COLO668 (cell line): ENCODE measurements at regions not wholly inside any gene's neighbourhood (a gene's known extent, or its start where the extent isn't known, plus 50 kb on each side); places are given as distances from the start of the nearest gene placed in this dataset.

Experiments
- DNase-seq: peaks from one replicate; lab custom pipeline; 2025; ENCODE audit not compliant: unreplicated experiment; lab: John Stamatoyannopoulos, UW

- DNase-seq = no peak
Measured at GRCh38 chr2:52258038-52258437, 1226.1 kb upstream of the NRXN1 start.

DNA sequence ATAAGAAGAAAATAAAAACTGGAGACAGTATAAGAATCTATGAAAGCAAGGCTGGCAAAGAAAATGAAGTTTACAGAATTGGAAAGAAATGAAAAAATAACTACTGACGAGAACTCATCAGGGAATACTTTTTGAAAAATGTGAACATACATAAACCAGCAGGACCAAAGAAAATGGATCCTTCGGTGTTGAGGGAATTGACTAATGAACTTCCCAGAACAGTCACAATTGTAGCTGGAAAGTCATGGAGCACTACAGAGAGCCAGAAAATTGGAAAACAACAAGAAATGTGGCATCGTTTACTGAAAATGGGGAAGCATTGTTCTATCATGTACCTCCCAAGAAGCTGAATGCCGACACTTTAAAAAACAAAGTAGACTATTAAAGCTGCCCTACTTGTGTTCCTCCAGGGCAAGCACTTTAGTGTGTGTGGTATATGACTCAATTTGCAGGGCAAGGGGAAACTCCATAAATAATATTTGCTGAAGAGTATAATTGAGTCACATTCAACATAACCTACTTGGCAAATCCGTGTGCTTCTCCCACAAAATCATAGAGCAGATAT, 1221.6 kb upstream of the NRXN1 start:
- DNase-seq = no peak

DNA sequence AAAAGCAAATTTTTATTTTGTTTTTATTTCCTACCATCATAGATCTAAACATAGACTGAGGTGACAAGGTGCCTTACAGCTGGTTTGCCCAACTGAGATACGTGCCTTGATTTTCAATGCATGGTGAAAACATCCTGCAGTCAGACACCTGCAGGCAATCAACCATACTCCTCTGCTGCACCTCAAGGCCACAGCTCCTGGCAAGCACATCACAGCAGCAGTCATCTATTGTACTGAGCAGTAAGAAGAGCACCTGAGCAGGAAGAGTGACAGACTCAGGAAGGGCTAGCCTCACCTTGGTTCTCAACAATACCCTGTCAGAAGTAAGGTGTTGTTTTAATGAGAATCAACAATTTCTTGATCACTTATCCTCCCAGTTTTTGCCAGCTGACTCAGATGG, 1206.8 kb upstream of the NRXN1 start:
- no peak for DNase-seq

GRCh38 chr2:52222128-52222527, 1190.2 kb upstream of the NRXN1 start:
- DNase-seq = no peak

- peak; percentile 75 for DNase-seq
Measured at GRCh38 chr2:52220393-52220792, 1188.5 kb upstream of the NRXN1 start.

DNA sequence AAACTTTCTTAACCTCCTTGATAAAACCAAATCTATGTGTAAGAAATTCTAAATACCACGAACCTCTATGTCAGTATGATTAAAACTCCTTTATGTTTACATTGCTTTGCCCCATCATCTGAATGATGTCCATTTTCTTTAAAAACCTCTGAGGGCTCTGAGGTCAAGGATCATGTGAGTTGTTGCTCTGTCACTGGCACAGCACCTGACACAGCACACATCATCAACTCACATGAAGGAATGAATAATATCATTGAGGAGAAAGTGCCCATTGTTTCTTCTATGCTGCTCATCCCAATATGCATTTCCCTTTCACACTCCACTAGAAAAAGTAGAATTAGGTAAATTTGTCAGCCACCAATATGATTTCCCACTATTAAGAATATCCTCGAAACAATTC, 1178.7 kb upstream of the NRXN1 start:
- DNase-seq = no peak

DNA sequence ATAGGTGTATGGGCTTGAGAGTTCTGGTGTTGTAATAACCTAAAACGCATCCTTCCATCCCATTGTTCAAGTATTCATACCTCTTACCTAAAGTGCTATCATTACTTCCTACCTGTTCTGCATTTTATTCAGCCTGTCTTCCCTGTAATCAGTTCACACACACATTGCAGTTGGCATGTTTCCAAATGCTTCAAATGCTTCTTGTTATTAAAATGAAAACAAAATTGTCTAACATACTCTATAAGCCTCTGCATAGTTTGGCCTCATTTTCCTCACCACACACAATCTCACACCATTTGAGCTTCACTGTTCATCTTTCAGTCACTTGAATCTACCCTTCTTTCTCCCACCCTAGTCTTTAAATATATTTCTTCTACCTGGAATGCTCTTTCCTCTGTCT, 1178.2 kb upstream of the NRXN1 start:
- no peak for DNase-seq

- DNase-seq = no peak
Measured at GRCh38 chr2:52194342-52194741, 1162.4 kb upstream of the NRXN1 start.

GRCh38 chr2:52193804-52194203, 1161.9 kb upstream of the NRXN1 start:
- DNase-seq = no peak

- DNase-seq = no peak
Measured at GRCh38 chr2:52192656-52193055, 1160.7 kb upstream of the NRXN1 start.

- no peak for DNase-seq
Measured at GRCh38 chr2:52181080-52181479, 1149.1 kb upstream of the NRXN1 start.

- no peak for DNase-seq
Measured at GRCh38 chr2:52178845-52179244, 1146.9 kb upstream of the NRXN1 start.

GRCh38 chr2:52145005-52145404, 1113.1 kb upstream of the NRXN1 start:
- no peak for DNase-seq

DNA sequence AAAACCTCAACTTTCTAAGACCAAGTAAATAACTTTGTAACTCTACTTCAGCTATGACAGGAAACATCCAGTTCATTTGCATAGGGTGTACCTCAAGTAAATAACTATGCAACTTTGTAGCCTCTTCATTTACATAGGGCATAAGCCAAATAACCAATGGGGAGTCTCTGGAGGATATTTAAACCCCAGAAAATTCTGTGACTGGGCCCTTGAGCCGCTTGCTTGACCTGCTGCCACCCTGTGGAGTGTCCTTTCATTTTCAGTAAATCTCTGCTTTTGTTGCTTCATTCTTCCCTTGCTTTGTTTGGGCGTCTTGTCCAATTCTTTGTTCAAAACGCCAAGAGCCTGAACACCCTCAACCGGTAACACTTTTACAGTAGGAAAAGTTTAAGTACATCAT, 1112.7 kb upstream of the NRXN1 start:
- DNase-seq = no peak

DNA sequence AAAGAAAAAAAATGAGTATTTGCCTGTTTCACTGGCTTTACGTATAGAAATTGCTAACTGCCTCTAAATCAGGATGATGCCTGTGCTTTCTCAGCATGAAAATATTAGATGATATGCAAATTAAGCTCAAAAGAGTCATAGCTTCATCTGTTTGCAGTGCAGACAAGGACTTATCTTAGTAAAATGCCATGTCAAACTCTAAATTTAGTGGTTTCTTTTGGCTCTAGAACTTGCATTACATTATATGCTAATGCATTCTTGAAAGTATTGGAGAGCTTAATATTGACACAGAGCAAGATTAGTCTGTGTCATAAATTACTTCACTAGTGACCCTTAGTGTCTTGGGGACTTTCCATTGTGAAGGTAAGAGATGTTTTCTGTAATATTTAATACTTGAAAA, 1109.1 kb upstream of the NRXN1 start:
- no peak for DNase-seq

DNA sequence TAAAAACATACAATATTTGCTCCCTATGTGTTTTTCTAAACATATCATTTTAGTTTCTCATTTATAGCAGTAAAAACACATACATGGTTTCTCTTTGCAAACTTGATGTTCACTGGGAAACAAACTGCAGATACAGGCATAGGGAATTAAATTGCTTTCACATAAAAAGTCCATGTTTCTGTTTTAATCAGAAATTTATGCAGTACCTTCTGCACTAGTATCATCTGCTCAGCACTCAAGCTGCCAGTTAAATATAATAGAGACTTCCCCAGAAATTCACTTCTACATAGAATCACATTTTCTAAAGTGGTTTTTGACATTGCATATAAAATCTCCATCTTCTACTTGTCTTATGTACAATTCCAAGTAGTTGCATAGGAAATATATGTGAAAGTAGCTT, 1107.3 kb upstream of the NRXN1 start:
- no peak for DNase-seq

GRCh38 chr2:52135235-52135634, 1103.3 kb upstream of the NRXN1 start:
- DNase-seq = no peak

DNA sequence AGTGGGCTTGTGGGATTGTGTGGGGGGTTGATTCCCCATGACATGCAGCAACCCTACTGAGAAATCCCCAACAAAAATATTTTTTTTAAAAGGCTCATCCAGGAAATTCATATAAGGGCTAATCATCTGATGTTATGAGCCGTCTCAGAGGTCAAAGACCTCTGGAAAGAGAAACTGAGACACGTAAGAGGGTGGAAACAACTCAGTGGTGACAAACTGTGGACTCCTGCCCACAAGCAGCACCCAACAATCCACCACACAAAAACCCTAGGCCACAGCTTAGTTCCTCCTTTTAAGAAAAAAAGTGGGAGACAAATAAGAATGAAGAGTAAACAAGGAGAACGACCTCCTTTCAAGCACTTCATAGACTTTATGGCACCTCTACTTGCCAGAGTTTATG, 1096.1 kb upstream of the NRXN1 start:
- no peak for DNase-seq

GRCh38 chr2:52127527-52127926, 1095.6 kb upstream of the NRXN1 start:
- DNase-seq = no peak

GRCh38 chr2:52117299-52117698, 1085.4 kb upstream of the NRXN1 start:
- DNase-seq = no peak

DNA sequence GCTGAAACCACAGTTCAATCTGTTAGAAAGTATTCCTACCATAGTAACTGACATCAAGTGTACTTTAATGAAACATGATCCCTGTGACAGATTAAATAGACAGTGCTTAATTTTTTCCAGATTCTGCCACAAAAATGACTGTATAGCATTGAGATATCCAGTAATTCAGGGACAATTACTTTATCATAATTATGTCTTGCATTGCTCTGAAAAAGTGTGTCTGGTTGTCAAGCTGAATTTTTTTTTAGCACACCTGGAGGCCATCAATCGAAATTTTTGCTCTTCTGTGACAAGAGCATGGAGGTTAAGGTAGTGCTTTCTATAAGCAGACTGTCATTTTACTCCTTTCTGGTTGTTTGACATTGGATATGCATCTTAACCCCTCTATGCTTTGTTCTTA, 1083.8 kb upstream of the NRXN1 start:
- DNase-seq = no peak

GRCh38 chr2:52113338-52113737, 1081.4 kb upstream of the NRXN1 start:
- DNase-seq = no peak

DNA sequence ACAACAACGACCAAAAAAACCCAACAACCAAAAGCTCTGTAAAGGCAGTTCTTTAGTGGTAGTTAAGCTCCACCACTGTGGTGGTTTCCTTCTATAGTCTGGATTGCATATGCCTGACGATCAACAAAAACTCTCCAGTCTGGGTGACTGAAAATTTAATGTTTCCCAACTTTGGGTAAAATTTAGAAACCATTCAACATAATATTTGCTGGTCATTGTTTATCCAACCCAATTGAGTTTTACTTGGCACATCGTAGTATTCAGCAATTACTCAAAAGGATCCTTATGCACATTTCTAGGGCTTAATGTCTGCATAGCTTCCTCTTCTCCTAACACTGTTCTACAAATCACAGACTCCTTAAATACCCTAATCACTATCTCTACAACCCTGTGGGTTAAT, 1080.2 kb upstream of the NRXN1 start:
- no peak for DNase-seq

- no peak for DNase-seq
Measured at GRCh38 chr2:52107124-52107523, 1075.2 kb upstream of the NRXN1 start.
